ENCODE measurements at regions not wholly inside any gene's neighbourhood (a gene's known extent, or its start where the extent isn't known, plus 50 kb on each side); places are given as distances from the start of the nearest gene placed in this dataset.
"Not testable (repeated sequence)": the region's sequence is repeated elsewhere in the genome, so short reads cannot be mapped to it uniquely, and the experiment has no call there.

- DNase-seq (ENCODE audit: low spot score), result not testable (repeated sequence)
Observed at GRCh38 chr6:27585316-27585715, 112.4 kb upstream of the ZNF184 start.

- no peak for DNase-seq (ENCODE audit: low spot score)
Observed at GRCh38 chr6:27584326-27584725, 111.4 kb upstream of the ZNF184 start.

- peak; percentile 36 for DNase-seq (ENCODE audit: low spot score)
Observed at GRCh38 chr6:27582928-27583725, 110.2 kb upstream of the ZNF184 start.

- DNase-seq (ENCODE audit: low spot score), result no peak
Observed at GRCh38 chr6:27579973-27580372, 107.1 kb upstream of the ZNF184 start.

GRCh38 chr6:27577922-27578321 lies 105.0 kb upstream of the ZNF184 start:
- no peak for DNase-seq (ENCODE audit: low spot score)

GRCh38 chr6:27575594-27576361 lies 102.9 kb upstream of the ZNF184 start:
- no peak for DNase-seq (ENCODE audit: low spot score)

- no peak for DNase-seq (ENCODE audit: low spot score)
Observed at GRCh38 chr6:27568226-27568897, 95.5 kb upstream of the ZNF184 start.

- DNase-seq (ENCODE audit: low spot score), result no peak
Observed at GRCh38 chr6:27565839-27566779, 93.2 kb upstream of the ZNF184 start.

- no peak for DNase-seq (ENCODE audit: low spot score)
Observed at GRCh38 chr6:27562027-27562410, 89.1 kb upstream of the ZNF184 start.

GRCh38 chr6:27558028-27558724 lies 85.3 kb upstream of the ZNF184 start:
- DNase-seq (ENCODE audit: low spot score), result no peak

DNA sequence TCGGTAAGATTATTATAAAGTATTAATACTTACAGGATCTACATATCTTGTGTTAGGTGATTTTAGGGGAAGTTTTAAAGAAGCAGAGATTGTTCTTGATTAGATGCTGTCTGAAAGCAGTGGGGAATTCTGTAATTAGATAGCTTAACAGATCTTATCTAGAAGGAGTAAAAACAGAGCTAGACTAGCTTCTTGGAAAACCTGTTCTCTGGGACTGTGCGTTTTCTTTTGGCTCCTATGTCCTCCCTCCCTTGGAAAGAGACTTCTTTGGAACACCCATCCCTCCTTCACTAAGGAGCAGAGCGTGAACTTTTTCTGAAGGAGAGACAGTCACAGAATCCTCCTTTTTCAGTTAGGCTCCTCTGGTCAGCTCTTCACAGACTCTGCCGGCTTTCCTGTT lies 83.5 kb upstream of the ZNF184 start:
- no peak for DNase-seq (ENCODE audit: low spot score)

DNA sequence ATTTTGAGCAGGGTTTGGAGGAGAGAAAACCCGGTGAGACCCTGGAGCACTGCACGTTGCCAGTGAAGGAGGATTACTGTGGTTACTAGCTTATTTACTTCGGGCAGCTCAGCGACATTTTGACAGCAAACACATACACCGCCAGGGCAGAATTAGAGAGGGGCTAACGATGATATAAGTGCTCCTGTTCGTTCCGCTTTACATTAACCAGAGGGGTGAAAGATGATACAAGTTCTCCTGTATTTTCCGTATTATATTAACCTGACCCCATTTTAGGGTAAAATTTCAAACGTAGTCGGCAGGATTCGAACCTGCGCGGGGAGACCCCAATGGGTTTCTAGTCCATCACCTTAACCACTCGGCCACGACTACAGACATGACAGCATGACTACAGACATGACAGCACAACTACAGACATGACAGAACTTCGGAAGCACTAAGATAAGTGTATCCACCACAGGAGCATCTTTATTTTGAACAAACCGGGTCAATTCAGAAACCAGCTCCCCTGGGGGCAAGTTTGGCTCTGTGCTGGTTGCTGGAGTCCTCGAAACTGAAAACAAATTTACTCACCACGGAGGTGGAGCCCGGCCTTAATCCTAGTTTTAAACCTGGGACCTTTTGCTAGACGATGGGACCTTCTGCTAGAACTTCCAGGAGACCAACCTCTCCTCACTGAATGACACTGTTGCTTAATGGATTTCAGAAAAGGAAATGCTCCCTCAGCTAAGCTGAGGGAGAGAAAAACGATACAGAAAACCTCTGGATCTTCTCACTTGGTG lies 80.4 kb upstream of the ZNF184 start:
- no peak for DNase-seq (ENCODE audit: low spot score)

DNA sequence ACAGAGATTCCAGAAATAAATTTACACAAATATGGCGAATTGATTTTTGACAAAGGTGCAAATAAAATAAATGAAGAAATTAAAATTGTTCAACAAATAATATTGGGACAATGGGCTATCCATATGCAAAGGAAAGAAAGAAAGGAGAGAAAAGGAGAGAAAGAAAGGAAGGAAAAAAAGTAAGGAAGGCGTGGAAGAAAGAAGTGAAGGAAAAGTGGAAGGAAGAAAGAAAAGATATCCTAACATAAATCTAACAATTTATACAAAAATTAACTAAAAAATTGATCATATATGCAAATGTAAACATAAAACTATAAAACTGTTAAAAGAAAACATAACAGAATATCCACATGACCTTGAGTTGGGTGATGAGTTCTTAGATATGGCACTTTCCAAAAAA lies 78.7 kb upstream of the ZNF184 start:
- no peak for DNase-seq (ENCODE audit: low spot score)

DNA sequence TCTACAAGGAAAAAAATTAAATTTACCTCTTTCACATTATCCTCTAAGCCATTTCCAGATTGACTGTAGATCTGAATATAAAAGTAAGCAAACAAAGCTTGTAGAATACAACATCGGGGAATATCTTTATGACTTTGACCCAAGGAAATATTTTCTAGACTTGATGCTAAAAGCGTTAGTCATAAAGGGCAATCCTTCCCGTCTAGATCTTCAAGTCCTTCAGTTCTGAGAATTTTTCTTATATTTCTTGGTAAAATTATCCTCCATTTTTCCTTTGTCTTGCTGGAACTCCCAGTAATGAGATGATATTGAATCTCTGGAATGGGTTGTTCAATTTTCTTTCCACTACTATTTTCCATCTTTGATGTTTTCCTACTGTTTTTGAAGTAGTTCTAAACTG lies 77.8 kb upstream of the ZNF184 start:
- DNase-seq (ENCODE audit: low spot score), result no peak

DNA sequence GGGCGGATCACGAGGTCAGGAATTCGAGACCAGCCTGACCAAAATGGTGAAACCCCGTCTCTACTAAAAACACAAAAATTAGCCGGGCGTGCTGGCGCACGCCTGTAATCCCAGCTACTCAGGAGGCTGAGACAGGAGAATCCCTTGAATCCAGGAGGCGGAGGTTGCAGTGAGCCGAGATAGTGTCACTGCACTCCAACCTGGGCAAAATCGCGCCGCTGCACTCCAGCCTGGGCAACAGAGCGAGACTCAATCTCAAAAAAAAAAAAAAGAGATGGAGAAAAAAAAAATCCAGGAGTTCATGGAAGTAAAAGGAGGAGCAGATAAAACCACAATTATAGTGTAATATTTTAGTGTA lies 76.3 kb upstream of the ZNF184 start:
- not testable (repeated sequence) for DNase-seq (ENCODE audit: low spot score)

- peak; percentile 3 for DNase-seq (ENCODE audit: low spot score)
Observed at GRCh38 chr6:27547157-27548075, 74.5 kb upstream of the ZNF184 start.

GRCh38 chr6:27546522-27546921 lies 73.6 kb upstream of the ZNF184 start:
- no peak for DNase-seq (ENCODE audit: low spot score)

DNA sequence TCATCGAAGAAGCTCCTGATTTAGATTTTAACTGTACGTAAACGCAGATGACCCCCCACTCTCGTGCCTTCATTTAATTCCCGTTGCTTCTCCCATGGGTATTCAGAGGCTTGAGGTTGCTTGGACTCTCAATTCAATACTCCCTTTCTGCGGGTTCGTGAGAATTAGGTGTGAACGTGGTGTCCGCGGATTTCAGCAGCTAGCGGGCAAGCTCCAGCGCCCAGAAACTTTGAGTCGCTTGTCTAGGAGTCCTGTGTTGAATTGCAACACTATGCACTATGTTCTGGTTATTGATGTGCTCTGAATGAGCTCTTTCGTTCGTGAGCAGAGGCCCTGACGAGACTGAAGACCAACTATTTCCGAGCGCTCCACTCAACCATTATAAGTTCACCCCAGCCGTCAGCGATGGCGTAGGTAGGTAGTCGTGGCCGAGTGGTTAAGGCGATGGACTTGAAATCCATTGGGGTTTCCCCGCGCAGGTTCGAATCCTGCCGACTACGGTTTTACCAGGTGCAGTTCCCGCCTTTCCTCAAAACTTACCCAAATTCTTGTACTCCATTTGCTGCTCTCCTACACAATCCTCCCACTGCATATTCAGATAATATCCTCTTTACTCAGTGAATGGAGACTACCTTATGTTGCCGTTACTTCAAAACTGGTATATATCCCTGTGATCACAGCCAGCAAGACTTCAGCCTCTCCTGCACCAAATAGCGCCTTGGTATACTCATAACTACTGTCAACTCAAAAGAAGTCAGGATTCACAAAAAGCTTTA lies 72.6 kb upstream of the ZNF184 start:
- no peak for DNase-seq (ENCODE audit: low spot score)

Data from pons (tissue), 1 donor.